ACHN (cell line): ENCODE measurements at regions not wholly inside any gene's neighbourhood (a gene's known extent, or its start where the extent isn't known, plus 50 kb on each side); places are given as distances from the start of the nearest gene placed in this dataset.
"Not testable (repeated sequence)": the region's sequence is repeated elsewhere in the genome, so short reads cannot be mapped to it uniquely, and the experiment has no call there.

Source experiments
- DNase-seq: peaks from one replicate; pipeline ENCODE4 v3.0.0-alpha.2; 2015
- in situ Hi-C: cut with HindIII; loops from 2 replicates; pipeline ENCODE4 v1.10.0; 2017; ENCODE audit warnings: low sequenced_read_pairs, low pct_ligation_motif_present, low pct_unique_long_range_greater_than_20kb

- no peak for DNase-seq
- in situ Hi-C loops: no loop called here
Measured at GRCh38 chr6:30832864-30833263, 51.5 kb upstream of the DDR1 start.

GRCh38 chr6:30830438-30830837 is 53.9 kb upstream of the DDR1 start:
- in situ Hi-C loops: no loop called here
- no peak for DNase-seq

- in situ Hi-C loops: no loop called here
- DNase-seq: no peak
Measured at GRCh38 chr6:30829639-30830255, 54.6 kb upstream of the DDR1 start.

- in situ Hi-C loops: no loop called here
- DNase-seq: no peak
Measured at GRCh38 chr6:30829033-30829432, 55.3 kb upstream of the DDR1 start.

- DNase-seq: peak; percentile 67
- in situ Hi-C loops: no loop called here
Measured at GRCh38 chr6:30828027-30828962, 56.0 kb upstream of the DDR1 start.

GRCh38 chr6:30826961-30827342 is 57.4 kb upstream of the DDR1 start:
- in situ Hi-C loops: no loop called here
- peak; percentile 10 for DNase-seq

GRCh38 chr6:30824698-30825097 is 59.6 kb upstream of the DDR1 start:
- in situ Hi-C loops: no loop called here
- DNase-seq: no peak

- in situ Hi-C loops: no loop called here
- no peak for DNase-seq
Measured at GRCh38 chr6:30823534-30823865, 60.8 kb upstream of the DDR1 start.

GRCh38 chr6:30821862-30822784 is 62.2 kb upstream of the DDR1 start:
- in situ Hi-C loops: no loop called here
- DNase-seq: peak; percentile 54

- in situ Hi-C loops: no loop called here
Measured at GRCh38 chr6:30820193-30820592, 64.1 kb upstream of the DDR1 start.

GRCh38 chr6:30819297-30819917 is 64.9 kb upstream of the DDR1 start:
- in situ Hi-C loops: no loop called here
- DNase-seq: no peak

More at GRCh38 chr6:30820193-30820592, 64.1 kb upstream of the DDR1 start:
- peak; percentile 42 for DNase-seq

GRCh38 chr6:30818391-30818841 is 65.9 kb upstream of the DDR1 start:
- in situ Hi-C loops: no loop called here
- DNase-seq: no peak

- in situ Hi-C loops: no loop called here
- DNase-seq: no peak
Measured at GRCh38 chr6:30816791-30817739, 67.3 kb upstream of the DDR1 start.

- DNase-seq, in situ Hi-C loops: not testable (repeated sequence)
Measured at GRCh38 chr6:30816296-30816695, 68.0 kb upstream of the DDR1 start.

- DNase-seq, in situ Hi-C loops: not testable (repeated sequence)
Measured at GRCh38 chr6:30815041-30815742, 69.1 kb upstream of the DDR1 start.

- in situ Hi-C loops: no loop called here
- DNase-seq: peak; percentile 70
Measured at GRCh38 chr6:30814146-30815040, 69.9 kb upstream of the DDR1 start.
